ENCODE measurements at regions not wholly inside any gene's neighbourhood (a gene's known extent, or its start where the extent isn't known, plus 50 kb on each side); places are given as distances from the start of the nearest gene placed in this dataset.
"Not testable (repeated sequence)": the region's sequence is repeated elsewhere in the genome, so short reads cannot be mapped to it uniquely, and the experiment has no call there.

DNA sequence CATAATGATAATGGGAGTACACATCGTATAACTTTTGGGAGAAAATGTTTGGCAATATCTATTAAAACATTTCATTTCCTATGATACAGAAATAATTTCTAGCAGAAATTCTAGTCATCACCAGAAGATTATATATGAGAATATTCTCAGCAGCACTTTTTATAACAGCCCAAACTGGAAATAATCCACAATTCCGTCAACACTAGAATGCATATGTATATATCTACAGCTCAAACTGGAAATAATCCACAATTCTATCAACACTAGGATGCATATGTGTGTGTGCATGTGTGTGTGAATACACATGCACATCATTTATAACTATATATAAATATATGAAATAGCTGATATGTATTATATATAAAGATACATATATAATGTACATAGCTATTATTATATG is 408.0 kb upstream of the KLHL1 start:
- no peaks in the 10 kb centered on the region for H3K36me3 ChIP-seq (ENCODE audit: control insufficient read depth, insufficient read depth, low read length)
- no peak overlapping the region for H3K4me3 ChIP-seq (ENCODE audit: low read depth, low read length)
- DNase-seq (ENCODE audit: low read depth): no peak
- TF ChIP-seq, protein P1, sequence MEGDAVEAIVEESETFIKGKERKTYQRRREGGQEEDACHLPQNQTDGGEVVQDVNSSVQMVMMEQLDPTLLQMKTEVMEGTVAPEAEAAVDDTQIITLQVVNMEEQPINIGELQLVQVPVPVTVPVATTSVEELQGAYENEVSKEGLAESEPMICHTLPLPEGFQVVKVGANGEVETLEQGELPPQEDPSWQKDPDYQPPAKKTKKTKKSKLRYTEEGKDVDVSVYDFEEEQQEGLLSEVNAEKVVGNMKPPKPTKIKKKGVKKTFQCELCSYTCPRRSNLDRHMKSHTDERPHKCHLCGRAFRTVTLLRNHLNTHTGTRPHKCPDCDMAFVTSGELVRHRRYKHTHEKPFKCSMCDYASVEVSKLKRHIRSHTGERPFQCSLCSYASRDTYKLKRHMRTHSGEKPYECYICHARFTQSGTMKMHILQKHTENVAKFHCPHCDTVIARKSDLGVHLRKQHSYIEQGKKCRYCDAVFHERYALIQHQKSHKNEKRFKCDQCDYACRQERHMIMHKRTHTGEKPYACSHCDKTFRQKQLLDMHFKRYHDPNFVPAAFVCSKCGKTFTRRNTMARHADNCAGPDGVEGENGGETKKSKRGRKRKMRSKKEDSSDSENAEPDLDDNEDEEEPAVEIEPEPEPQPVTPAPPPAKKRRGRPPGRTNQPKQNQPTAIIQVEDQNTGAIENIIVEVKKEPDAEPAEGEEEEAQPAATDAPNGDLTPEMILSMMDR (IDR thresholded peaks at IDR 0.05; ENCODE audit: insufficient read depth, low read length, poor library complexity, severe bottlenecking): no peak
- H3K27me3 ChIP-seq (ENCODE audit: control insufficient read depth, insufficient read depth, low read length): no peaks in the 10 kb centered on the region

GRCh38 chr13:70511861-70512417 is 403.7 kb upstream of the KLHL1 start:
- not testable (repeated sequence) for H3K36me3 ChIP-seq (ENCODE audit: control insufficient read depth, insufficient read depth, low read length); H3K27me3 ChIP-seq (ENCODE audit: control insufficient read depth, insufficient read depth, low read length)

GRCh38 chr13:70505809-70506208 is 397.6 kb upstream of the KLHL1 start:
- Histone ChIP-seq H3K4me3 (ENCODE audit: low read depth, low read length) (no peak overlapping the region), H3K36me3 (ENCODE audit: control insufficient read depth, insufficient read depth, low read length) (no peaks in the 10 kb centered on the region), H3K27me3 (ENCODE audit: control insufficient read depth, insufficient read depth, low read length) (no peaks in the 10 kb centered on the region)
- DNase-seq (ENCODE audit: low read depth): no peak
- TF ChIP-seq, protein P1 (IDR thresholded peaks at IDR 0.05; ENCODE audit: insufficient read depth, low read length, poor library complexity, severe bottlenecking): no peak

More at GRCh38 chr13:70511861-70512417, 403.7 kb upstream of the KLHL1 start:
- not testable (repeated sequence) for H3K4me3 ChIP-seq (ENCODE audit: low read depth, low read length); DNase-seq (ENCODE audit: low read depth)

GRCh38 chr13:70502944-70503343 is 394.7 kb upstream of the KLHL1 start:
- TF ChIP-seq, protein P1 (IDR thresholded peaks at IDR 0.05; ENCODE audit: insufficient read depth, low read length, poor library complexity, severe bottlenecking): no peak
- Histone ChIP-seq H3K27me3 (ENCODE audit: control insufficient read depth, insufficient read depth, low read length) (no peaks in the 10 kb centered on the region), H3K36me3 (ENCODE audit: control insufficient read depth, insufficient read depth, low read length) (no peaks in the 10 kb centered on the region), H3K4me3 (ENCODE audit: low read depth, low read length) (no peak overlapping the region)
- DNase-seq (ENCODE audit: low read depth): no peak

DNA sequence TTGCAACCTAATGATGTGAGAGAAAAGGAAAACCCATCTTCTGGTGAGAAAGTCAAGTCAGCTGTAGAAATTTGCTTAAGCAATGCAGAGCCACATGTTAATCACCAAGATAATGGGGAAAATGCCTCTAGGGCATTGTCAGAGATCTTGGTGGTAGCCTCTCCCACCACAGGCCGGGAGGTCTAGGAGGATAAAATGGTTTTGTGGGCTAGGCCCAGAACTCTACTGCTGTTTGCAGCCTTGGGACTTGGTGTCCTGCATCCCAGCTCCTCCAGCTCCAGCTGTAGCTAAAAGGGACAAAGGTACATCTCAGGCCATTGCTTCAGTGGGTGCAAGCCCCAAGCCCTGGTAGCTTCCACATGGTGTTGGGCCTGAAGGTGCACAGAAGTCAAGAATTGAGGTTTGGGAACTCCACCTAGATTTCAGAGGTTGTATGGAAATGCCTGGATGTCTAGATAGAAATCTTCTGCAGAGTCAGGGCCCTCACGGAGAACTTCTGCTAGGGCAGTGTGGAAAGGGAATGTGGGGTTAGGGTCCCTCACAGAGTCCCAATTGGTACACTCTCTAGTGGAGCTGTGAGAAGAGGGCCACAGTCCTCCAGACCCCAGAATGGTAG is 382.2 kb upstream of the KLHL1 start:
- H3K27me3 ChIP-seq (ENCODE audit: control insufficient read depth, insufficient read depth, low read length): no peaks in the 10 kb centered on the region
- no peak overlapping the region for H3K4me3 ChIP-seq (ENCODE audit: low read depth, low read length)
- no peaks in the 10 kb centered on the region for H3K36me3 ChIP-seq (ENCODE audit: control insufficient read depth, insufficient read depth, low read length)
- TF ChIP-seq, protein P1 (IDR thresholded peaks at IDR 0.05; ENCODE audit: insufficient read depth, low read length, poor library complexity, severe bottlenecking): no peak
- DNase-seq (ENCODE audit: low read depth): no peak

DNA sequence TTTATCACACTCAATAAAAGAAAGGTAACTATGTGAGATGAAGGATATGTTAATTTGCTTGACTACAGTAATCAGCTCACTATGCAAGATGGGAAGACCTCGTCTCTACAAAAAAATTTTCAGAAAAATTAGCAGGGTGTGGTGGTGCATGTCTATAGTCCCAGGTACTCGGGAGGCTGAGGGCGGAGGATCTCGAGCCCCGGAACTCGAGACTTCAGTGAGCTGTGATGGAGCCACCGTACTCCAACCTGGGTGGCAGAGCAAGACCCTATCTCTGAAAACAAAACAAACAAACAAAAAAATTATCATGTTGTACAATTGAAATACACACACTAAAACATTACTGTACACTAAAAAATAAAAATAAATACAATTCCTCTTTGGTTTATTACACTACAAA is 376.7 kb upstream of the KLHL1 start:
- no peaks in the 10 kb centered on the region for H3K27me3 ChIP-seq (ENCODE audit: control insufficient read depth, insufficient read depth, low read length)
- H3K4me3 ChIP-seq (ENCODE audit: low read depth, low read length): no peak overlapping the region
- DNase-seq (ENCODE audit: low read depth): no peak
- no peaks in the 10 kb centered on the region for H3K36me3 ChIP-seq (ENCODE audit: control insufficient read depth, insufficient read depth, low read length)
- TF ChIP-seq, protein P1 (IDR thresholded peaks at IDR 0.05; ENCODE audit: insufficient read depth, low read length, poor library complexity, severe bottlenecking): no peak

Data from kidney epithelial cell (primary cell).